GM06990 (cell line): ENCODE measurements at regions not wholly inside any gene's neighbourhood (a gene's known extent, or its start where the extent isn't known, plus 50 kb on each side); places are given as distances from the start of the nearest gene placed in this dataset.
"Not testable (repeated sequence)": the region's sequence is repeated elsewhere in the genome, so short reads cannot be mapped to it uniquely, and the experiment has no call there.

Experiments used
- DNase-seq: peaks from one replicate; pipeline ENCODE4 v3.0.0-alpha.2; 2011; ENCODE audit not compliant: insufficient read length; ENCODE audit errors: extremely low read depth
- H3K27me3 ChIP-seq: replicated peaks from 2 replicates; pipeline ENCODE4 v1.6.0; 2011; ENCODE audit warnings: low read length; ENCODE audit not compliant: control insufficient read depth, insufficient read depth
- H3K36me3 ChIP-seq: 2 replicates; pipeline ENCODE4 v1.5.1; 2011; ENCODE audit warnings: low read length; ENCODE audit not compliant: control insufficient read depth, insufficient read depth
- H3K4me3 ChIP-seq: replicated peaks from 2 replicates; pipeline ENCODE4 v1.5.1; 2011; ENCODE audit warnings: low read depth, mild to moderate bottlenecking, control low read depth, low read length
- CTCF ChIP-seq: IDR thresholded peaks from 2 replicates; pipeline ENCODE4 v1.5.1; 2011; ENCODE audit warnings: low read length, control low read depth, mild to moderate bottlenecking, inconsistent platforms; ENCODE audit not compliant: insufficient read depth, poor library complexity, severe bottlenecking

DNA sequence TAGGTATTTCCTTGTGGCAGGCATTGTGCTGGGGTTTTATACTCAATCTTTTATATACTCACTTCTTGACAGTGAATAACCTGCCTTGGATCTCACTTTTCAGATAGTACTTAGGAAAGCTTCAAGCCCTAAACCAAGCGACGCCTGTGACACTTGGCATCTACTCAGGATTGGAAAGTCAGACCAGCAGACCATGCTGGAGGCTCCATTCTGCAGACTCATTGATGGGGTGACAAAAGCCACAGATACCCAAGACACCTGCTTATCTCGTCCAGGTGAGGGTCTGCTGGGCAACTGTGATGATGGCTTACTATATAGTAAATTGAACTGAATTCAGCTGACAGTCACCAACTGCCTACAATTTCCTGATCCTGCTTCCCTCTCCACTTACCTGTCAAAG is 79.4 kb upstream of the MRPS22 start:
- no peak for DNase-seq

DNA sequence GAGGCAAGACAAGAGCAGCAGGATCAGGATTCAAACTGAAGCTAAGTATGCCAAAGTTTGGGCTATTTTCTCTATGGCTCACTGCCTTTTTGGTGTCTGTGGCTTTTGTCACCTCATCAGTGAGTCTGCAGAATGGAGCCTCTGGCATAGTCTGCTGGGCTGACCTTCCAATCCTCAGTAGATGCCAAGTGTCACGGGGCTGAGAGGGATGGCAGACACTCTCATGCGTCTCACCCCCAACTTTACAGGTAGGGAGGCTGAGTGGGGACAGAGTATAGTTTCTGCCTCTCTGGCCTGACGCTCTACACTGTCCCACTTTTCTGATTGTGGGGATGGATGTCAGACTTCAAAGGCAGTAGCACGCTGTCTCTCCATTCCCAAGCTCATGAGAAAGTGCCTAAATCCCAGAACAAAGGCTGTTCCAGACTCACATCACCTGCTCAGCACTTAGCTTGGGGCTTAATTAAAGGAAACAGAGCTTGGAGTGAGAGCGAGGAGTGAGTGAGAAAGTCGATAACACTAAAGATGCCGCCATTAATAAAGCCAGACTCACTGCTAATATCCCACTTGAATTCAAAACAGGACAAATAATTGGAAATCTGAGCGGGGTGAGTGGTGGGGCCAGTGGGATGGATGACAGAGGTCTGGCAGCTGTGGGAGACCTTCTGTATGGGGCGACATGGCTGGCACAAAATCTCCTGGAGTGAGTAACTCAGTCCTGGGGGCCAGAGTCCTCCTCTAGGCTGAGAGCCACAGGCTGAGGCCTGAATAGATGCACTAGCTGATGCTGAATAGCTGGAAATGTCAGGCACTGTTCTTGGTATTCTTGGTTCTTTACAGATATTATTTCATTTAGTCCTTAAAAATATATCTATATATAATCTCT is 78.4 kb upstream of the MRPS22 start:
- Histone ChIP-seq H3K27me3 (no peaks in the 10 kb centered on the region; the same call in none of the 2 replicates), H3K4me3 (no peak overlapping the region), H3K36me3 (no peaks in the 10 kb centered on the region)
- DNase-seq = no peak
- TF ChIP-seq CTCF = no peak

More for the DNA sequence above, 79.4 kb upstream of the MRPS22 start:
- Histone ChIP-seq H3K36me3 (no peaks in the 10 kb centered on the region), H3K27me3 (no peaks in the 10 kb centered on the region; the same call in none of the 2 replicates), H3K4me3 (no peak overlapping the region)
- TF ChIP-seq CTCF = no peak

- no peak for TF ChIP-seq CTCF
- H3K27me3 ChIP-seq = no peaks in the 10 kb centered on the region; the same call in 1 of the 2 replicates
- H3K4me3 ChIP-seq = no peak overlapping the region
- no peaks in the 10 kb centered on the region for H3K36me3 ChIP-seq
- DNase-seq = no peak
Observed at GRCh38 chr3:139267300-139268246, 76.2 kb upstream of the MRPS22 start.

DNA sequence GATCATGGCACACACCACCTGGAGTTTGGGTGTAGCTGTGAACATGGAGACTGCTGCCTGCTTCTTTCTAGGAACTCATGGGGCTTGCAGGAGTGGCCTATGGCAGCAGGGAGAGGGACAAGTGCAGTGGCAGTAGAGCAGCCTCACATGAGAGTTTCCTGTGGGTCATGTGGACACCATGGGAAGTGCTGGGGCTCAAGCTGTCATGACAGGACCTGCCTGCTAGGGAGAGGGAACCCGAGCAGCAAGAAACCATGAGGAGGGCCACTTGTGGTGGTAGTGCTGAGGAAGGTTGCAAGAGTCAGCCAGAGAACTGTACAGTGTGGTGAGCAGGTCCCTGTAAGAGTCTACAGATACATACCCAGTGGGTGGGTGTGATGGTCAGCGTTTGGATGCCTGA is 73.8 kb upstream of the MRPS22 start:
- Histone ChIP-seq H3K4me3 (no peak overlapping the region), H3K27me3 (no peaks in the 10 kb centered on the region; the same call in none of the 2 replicates), H3K36me3 (no peaks in the 10 kb centered on the region)
- TF ChIP-seq CTCF = no peak
- DNase-seq = no peak

GRCh38 chr3:139270652-139271051 is 73.2 kb upstream of the MRPS22 start:
- not testable (repeated sequence) for DNase-seq, H3K27me3 ChIP-seq, H3K36me3 ChIP-seq, H3K4me3 ChIP-seq
